Left hindlimb (tissue), 1 donor: ENCODE measurements at regions not wholly inside any gene's neighbourhood (a gene's known extent, or its start where the extent isn't known, plus 50 kb on each side); places are given as distances from the start of the nearest gene placed in this dataset.

Experiments used
- DNase-seq: peaks from one replicate; pipeline ENCODE4 v3.0.0-alpha.2; 2018

- no peak for DNase-seq
These were observed 52.5 kb upstream of the STAM2 start for GRCh38 chr2:152227969-152228592.

DNA sequence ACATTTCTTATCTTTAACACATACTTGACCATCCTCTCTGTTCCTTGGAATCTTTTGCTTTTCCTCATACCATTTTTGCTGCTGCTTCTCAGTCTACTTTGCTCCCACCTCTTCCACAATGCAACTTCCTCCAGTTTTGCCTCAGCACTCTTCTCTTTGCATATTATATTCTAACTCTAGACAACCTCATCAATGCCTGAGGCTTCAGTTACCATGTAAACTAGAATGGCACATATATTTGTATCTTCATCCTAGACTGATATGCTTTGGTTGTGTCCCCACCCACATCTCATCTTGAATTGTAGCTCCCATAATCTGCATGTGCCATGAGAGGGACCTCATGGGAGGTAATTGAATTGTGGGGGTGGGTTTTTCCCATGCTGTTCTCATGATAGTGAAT, 55.9 kb upstream of the STAM2 start:
- DNase-seq, result no peak

DNA sequence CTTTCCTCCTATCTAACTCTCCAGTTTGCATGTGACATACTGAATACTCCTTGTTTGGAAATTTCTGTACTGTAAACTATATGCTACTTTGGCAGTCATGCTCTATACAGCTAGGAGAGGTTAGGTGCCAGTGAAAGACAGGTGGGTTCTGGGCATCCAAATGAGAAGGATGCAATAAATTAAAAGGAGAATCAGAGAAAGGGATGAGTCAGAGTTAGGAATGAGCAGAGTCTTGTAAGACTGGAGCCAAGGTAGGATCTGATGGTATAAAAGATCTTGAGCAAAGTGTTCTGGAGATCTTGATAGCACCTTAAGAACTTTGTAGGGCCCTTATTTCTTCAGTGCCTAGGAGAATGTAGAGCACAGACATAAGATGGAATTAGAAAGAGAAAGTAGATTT, 58.7 kb upstream of the STAM2 start:
- no peak for DNase-seq

DNA sequence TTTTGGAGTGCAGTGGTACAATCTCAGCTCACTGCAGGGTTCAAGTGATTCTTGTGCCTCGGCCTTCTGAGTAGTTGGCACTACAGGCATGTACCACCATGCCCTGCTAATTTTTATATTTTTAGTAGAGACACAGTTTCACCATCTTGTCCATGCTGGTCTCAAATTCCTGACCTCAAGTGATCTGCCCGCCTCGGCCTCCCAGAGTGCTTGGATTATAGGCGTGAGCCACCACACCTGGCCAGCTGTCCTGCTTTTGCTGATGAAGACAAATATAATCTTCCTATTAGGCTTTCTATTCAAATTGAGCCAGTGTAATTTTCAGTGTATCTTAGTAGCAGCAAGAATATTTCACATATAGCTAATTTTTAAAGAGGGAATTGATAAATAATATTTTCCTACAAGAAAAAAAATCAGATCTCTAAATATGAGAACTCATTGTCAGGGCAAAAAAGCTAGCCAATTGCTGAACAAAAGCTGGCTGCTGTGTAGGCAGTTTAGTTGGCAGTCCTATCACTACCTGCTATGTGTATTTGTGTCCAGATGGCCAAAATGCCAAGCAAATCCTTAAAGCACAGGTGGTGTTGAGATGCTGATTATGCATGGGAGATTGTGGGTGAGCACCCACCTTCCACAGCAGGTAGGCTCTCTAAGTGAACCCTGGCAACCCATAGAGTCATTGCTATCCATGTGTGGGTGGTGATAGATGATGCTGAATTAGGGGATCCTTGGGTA, 60.8 kb upstream of the STAM2 start:
- DNase-seq, result no peak

DNA sequence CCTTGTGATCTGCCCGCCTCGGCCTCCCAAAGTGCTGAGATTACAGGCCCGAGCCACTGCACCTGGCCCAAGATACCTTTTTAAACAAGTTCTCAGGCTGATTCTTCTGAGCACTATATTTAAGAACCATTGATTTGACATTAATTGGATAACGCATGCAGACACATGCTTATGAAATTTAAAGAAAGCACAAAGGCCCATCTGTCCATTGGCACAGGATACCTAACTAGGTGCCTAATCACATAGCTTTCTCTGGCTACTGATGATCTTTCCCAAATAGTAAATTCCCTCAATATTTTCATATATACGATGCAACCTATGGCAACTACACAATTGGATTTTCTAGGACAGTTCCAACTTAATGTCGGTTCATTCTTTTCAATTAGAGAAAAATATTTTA, 62.5 kb upstream of the STAM2 start:
- no peak for DNase-seq

DNA sequence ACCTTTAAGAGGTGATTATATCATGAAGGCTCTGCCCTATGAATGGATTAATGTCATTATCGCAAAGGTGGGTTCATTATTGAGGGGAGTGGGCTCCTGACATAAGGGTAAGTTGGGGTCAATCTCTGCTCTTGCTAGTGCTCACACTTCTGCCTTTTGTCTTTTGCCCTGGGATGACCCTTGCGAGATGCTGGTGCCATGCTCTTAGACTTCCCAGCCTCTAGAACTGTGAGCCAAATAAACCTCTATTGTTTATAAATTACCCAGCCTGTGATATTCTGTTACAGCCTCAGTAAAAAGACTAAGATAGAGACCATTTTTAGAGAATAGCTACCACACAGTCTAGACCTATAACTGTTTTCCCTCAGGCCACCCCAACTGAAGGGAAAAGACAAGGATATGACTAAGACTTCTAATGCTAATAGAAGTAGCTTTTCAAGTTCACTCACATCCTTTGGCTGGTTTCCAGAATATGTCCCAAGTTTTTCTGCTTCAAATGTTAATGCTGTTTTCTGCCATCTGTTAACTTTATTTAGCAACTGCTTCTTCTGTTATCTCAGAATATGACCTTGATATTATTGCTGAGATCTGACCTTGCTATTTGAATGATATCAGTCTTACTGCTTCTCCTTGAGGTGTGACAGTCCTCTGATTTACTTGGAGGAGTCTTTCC, 65.1 kb upstream of the STAM2 start:
- no peak for DNase-seq

- no peak for DNase-seq
These were observed 66.6 kb upstream of the STAM2 start for GRCh38 chr2:152241948-152242729.

GRCh38 chr2:152242787-152243472, 67.4 kb upstream of the STAM2 start:
- no peak for DNase-seq

DNA sequence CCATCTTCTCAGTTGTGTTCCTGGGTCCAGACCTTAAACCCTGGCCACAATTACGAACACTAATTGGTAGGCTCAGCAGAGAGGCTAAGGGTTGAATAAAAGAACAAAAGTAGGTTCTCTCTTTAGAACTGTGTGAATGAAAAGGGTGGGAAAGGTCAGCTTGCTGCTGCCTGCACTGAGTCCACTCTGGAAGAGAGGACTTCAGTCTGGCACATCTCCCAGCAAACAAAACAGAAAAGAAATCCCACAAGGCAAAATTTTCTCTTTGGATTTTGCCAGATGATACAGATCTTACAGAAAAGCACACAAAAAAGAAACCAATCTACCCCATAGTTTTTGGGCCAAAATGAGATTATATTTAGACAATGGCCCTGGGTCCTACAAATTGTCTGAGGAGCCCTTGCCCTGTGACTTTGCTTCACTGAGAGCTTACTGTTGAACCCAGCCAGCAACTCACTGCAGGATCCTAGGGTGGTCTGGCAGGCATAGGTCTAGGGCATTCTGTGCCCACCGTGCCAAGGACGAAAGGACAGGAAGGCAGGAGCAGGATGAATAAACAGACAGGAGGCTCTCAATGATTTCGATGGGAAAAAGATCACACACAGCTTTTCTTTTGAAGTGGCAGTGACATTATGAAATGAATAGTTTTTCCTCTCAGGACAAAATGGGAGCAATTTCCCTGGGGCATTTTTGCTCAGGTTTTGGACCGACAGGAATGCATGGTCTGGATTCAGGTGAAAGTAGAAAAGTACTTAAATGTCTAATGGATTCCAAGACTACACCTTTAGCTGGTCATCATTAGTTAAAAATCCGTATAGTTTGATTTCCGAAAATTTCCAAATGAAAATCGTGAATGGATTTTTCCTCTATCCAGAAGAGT, 68.4 kb upstream of the STAM2 start:
- no peak for DNase-seq

DNA sequence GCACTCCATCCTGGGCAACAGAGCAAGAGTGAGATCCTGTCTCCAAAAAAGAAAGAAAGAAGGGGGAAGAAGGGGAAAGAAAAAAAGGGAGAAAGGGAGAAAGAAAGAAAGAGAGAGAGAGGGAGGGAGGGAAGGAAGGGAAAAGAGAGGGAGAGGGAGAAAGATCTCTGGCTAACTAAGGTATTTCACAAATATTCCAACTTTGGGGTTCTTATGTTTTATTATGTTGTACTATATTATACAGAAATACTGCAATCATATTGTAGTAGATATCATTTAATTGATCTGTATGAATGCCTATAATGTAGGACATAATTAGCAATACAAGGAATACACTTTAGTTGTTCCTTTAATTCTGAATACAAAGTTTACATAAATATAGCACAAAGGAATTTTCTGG, 70.1 kb upstream of the STAM2 start:
- DNase-seq, result no peak

DNA sequence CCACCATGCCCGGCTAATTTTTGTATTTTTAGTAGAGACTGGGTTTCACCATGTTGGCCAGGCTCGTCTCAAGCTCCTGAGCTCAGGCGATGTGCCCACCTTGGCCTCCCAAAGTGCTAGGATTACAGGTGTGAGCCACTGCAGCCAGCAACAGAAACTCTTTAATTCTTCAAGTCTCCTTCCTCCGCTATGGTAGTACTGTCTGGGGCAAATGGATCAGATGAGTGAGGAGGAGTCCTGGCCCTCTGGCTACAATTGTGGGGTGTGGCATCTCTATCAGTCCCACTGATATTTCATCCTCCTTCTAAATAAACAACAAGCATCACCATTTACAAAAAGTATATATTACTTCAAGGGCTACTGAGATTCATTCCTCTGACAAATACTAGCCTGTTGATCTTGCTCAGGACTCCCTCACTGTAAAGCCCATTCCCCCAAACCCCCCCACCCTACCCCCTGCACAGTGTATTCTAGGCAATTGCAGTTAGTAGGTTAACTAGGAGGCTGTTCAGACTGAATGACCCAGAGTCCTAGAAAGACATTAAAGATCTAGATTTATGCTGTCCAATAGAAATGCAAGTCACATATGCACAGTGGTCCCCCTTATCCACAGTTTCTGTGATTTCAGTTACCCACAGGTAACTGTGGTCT, 71.2 kb upstream of the STAM2 start:
- DNase-seq, result no peak

GRCh38 chr2:152247337-152247695, 71.8 kb upstream of the STAM2 start:
- DNase-seq, result no peak

GRCh38 chr2:152250421-152251100, 75.0 kb upstream of the STAM2 start:
- no peak for DNase-seq

GRCh38 chr2:152251211-152251610, 75.6 kb upstream of the STAM2 start:
- DNase-seq, result no peak

DNA sequence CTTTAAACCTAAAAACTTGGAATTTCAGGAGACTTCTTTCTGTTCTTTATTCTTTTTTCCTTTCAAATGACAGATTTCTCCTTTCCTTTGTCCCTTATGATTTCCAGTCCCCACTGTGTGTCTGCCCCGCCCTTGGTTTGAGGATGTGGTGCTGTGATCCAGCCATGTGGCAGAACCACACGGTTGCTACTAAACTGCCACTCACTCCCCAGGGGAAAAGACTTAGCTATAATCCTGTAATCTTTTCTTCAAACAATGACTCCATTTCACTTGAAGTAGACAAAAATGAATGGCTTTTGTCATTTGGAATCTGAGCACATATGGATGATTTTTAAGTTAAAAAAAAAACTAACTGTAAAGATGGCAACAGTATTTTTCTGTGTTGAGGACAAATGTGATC, 76.2 kb upstream of the STAM2 start:
- DNase-seq, result peak; percentile 39

- no peak for DNase-seq
These were observed 78.9 kb upstream of the STAM2 start for GRCh38 chr2:152254486-152254885.

GRCh38 chr2:152254976-152255375, 79.4 kb upstream of the STAM2 start:
- DNase-seq, result no peak

DNA sequence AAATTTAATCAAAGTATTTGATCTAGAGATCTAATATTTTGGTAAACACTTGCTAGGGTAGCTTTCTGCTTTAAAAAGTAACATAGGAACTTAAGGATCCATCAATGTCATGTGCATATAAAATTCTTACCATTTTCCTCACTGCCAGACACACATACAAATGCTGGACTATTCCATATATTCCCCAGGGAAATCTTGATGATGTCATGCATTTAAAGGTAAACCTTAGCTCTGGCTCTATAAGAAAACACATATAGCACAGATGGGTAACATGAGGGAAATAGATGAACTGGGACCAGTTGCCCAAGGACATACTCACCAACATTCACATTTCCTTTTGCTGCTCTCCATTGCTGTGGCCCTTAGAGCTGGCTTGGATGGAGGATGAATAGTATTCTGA, 79.1 kb upstream of the FMNL2 start:
- no peak for DNase-seq

DNA sequence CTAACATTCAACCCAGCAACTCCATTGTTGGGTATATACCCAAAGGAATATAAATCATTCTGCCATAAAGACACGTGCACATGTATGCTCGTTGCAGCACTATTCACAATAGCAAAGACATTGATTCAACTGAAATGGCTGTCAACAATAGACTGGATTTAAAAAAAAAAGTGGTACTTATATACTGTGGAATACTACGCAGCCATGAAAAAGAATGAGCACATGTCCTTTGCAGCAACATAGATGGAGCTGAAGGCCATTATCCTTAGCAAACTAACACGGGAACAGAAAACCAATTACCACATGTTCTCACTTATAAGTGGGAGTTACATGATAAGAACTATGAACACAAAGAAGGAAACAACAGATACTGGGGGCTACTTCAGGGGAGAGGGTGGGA, 74.0 kb upstream of the FMNL2 start:
- no peak for DNase-seq

GRCh38 chr2:152263911-152264310, 71.1 kb upstream of the FMNL2 start:
- DNase-seq, result no peak
